Activated T-cell treated with anti-CD3 and anti-CD28 coated beads, Interleukin-2, amount 50 U/mL, for 24 hours (primary cell): ENCODE measurements at regions not wholly inside any gene's neighbourhood (a gene's known extent, or its start where the extent isn't known, plus 50 kb on each side); places are given as distances from the start of the nearest gene placed in this dataset.

Experiments used
- DNase-seq: peaks from one replicate; pipeline ENCODE4 v3.0.0-alpha.2; 2020
- H3K27ac Mint-ChIP-seq: 2 replicates; pipeline ENCODE4 v1.8.0; 2020; ENCODE audit warnings: mild to moderate bottlenecking, mixed read lengths
- H3K27me3 Mint-ChIP-seq: 2 replicates; pipeline ENCODE4 v1.8.0; 2020; ENCODE audit warnings: mixed read lengths
- H3K36me3 Mint-ChIP-seq: 2 replicates; pipeline ENCODE4 v1.8.0; 2020; ENCODE audit warnings: low read depth, mixed read lengths
- H3K4me1 Mint-ChIP-seq: 2 replicates; pipeline ENCODE4 v1.8.0; 2020; ENCODE audit warnings: low read depth, mixed read lengths
- H3K4me3 Mint-ChIP-seq: 2 replicates; pipeline ENCODE4 v1.8.0; 2020; ENCODE audit warnings: mild to moderate bottlenecking, moderate library complexity, mixed read lengths
- H3K9me3 Mint-ChIP-seq: 2 replicates; pipeline ENCODE4 v1.8.0; 2020; ENCODE audit warnings: mixed read lengths

DNA sequence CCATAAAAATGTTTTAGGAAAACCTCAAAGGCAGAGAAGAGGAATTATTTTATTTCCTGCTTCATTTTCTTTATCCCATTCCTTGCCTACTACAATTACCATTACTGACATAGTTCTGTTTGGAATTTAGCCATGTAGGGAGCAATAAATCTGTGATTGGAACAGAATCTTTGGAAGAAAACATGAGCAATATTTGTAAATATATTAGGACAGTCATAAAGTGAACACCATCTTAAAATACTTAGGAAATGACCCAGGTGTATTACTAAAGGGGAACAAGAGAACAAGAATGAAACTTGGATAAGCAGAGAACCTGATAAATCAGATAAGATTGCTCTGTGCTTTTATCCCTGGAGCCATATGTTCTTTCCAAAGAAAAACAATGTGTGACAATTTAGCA lies 1326.0 kb upstream of the FLRT2 start:
- H3K27ac Mint-ChIP-seq = no peak overlapping the region
- H3K9me3 Mint-ChIP-seq = peaks cover 15% of the 10 kb centered on the region
- no peak for DNase-seq

DNA sequence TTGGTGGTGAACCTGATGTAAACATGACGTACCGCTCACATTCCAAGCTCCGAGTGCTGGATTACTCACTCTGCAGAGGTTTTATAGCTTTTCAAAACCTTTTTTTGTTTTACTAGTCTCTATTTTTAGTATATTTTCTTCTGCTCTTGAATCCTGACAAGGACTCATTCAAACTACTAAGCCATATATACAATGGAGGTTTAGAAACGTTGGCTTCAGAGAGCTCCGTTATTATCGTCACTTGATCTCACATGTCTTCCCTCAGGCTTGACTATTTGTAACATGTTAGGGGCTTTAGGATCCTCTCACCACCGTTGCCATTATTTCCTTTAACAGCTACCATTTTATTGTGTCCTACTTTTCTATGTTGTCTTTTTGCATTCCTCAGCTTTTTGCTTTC lies 1321.5 kb upstream of the FLRT2 start:
- H3K36me3 Mint-ChIP-seq = no peaks in the 10 kb centered on the region

More for the DNA sequence above, 1326.0 kb upstream of the FLRT2 start:
- Mint-ChIP-seq H3K4me1 (no peaks in the 10 kb centered on the region), H3K4me3 (no peak overlapping the region), H3K27me3 (no peaks in the 10 kb centered on the region), H3K36me3 (no peaks in the 10 kb centered on the region)

DNA sequence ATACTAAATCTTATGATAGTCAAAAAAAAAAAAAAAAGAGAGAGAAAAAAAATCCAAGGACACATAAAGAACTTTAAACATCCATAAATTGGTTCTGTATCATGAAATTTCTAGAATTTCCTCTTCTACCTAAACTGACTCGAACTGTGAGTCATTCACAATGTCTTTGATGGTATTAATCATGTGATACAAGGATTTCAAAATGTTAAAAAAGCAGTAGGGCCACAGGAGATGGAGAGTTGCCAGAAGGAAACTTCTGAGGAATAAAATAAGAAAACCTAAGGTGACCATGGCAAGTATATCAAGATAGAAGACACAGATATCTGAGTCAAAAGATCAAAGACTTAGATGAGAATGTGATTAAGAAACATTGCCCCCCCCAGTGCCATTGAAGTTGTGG lies 1320.9 kb upstream of the FLRT2 start:
- Mint-ChIP-seq H3K36me3 (no peaks in the 10 kb centered on the region), H3K4me1 (no peaks in the 10 kb centered on the region), H3K4me3 (no peak overlapping the region), H3K27me3 (no peaks in the 10 kb centered on the region), H3K9me3 (peaks cover 23% of the 10 kb centered on the region), H3K27ac (no peak overlapping the region)
- no peak for DNase-seq

More for the DNA sequence above, 1321.5 kb upstream of the FLRT2 start:
- H3K27me3 Mint-ChIP-seq = no peaks in the 10 kb centered on the region
- H3K27ac Mint-ChIP-seq = no peak overlapping the region
- no peaks in the 10 kb centered on the region for H3K4me1 Mint-ChIP-seq
- peaks cover 23% of the 10 kb centered on the region for H3K9me3 Mint-ChIP-seq
- no peak overlapping the region for H3K4me3 Mint-ChIP-seq
- no peak for DNase-seq

DNA sequence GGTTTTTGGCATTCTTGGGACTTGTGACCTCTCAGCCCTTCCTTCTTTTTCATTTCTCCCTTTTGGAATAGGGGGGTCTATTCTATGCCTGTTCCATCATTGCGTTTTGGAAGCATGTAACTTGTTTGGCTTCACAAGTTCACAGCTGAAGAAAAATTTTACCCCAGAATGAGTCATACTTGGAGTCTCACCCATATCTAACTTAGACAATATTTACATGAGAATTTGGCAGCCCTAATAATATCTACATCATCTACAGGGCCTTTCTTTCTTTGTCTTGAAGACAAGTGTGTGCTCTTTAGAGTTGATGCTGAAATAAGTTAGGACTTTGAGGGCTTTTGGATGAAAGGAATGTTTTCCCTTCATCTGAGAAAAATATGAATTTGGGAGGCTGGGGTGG lies 1312.9 kb upstream of the FLRT2 start:
- Mint-ChIP-seq H3K4me3 (no peak overlapping the region), H3K9me3 (peaks cover 25% of the 10 kb centered on the region), H3K27me3 (no peaks in the 10 kb centered on the region), H3K4me1 (no peaks in the 10 kb centered on the region), H3K27ac (no peak overlapping the region), H3K36me3 (no peaks in the 10 kb centered on the region)
- DNase-seq = no peak

DNA sequence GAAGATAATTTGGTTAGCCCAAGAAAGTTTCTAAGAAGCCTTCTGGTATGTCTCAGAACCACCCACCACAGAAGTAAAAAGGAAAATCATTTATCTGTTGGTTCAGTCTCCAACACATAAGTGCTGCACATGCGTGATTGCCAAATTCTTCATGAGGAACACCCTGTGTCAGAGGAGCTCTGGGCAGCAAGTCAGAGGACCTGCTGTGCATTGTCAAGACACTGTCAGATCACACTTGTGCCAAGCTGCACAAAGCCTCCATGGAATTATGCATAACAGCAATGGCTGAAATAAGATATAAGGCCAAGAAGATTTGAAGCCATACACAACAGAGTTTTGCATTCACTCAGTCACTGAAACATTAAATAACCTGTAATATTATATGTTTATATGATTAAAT lies 1304.7 kb upstream of the FLRT2 start:
- H3K27ac Mint-ChIP-seq = no peak overlapping the region
- H3K4me3 Mint-ChIP-seq = no peak overlapping the region
- DNase-seq = no peak

DNA sequence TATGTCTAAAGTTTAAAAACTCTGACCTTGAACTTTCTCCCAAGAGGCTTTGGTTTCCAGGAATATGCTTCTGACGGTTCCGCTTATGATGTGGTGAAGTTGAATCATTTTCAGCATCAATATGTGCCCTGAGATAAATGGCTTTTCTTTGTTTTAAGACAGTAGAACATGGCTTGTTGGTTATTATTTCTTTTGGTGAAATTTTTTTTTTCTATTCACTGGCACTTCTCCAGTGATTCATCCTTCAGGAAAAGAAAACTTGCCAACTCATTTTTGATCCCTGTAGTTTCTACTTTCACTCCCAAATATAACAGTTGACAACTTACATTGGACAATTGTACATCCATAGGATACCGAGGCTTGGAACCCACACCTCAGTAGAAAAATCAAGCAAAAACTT lies 1301.2 kb upstream of the FLRT2 start:
- H3K9me3 Mint-ChIP-seq = peaks cover 9% of the 10 kb centered on the region
- H3K4me3 Mint-ChIP-seq = no peak overlapping the region
- DNase-seq = no peak
- no peak overlapping the region for H3K27ac Mint-ChIP-seq
- H3K27me3 Mint-ChIP-seq = no peaks in the 10 kb centered on the region
- H3K36me3 Mint-ChIP-seq = no peaks in the 10 kb centered on the region
- H3K4me1 Mint-ChIP-seq = no peaks in the 10 kb centered on the region

More for the DNA sequence above, 1304.7 kb upstream of the FLRT2 start:
- no peaks in the 10 kb centered on the region for H3K36me3 Mint-ChIP-seq
- H3K4me1 Mint-ChIP-seq = no peaks in the 10 kb centered on the region
- no peaks in the 10 kb centered on the region for H3K27me3 Mint-ChIP-seq
- peaks cover 9% of the 10 kb centered on the region for H3K9me3 Mint-ChIP-seq

DNA sequence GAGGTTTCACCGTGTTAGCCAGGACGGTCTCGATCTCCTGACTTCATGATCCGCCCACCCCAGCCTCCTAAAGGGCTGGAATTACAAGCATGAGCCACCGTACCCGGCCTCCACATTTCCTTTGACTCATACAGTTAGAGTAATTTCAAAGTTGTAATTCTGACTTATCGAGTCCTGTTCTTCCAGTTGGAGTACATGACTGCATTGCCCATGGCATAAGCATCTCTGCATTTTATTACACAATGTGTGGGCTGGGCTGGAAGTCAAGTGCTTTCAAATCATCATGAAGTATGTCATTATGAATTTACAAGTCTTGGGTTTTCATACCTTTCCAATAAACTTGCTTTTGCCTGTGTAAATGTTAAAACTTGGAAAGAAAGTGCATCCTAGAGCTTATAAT lies 1295.7 kb upstream of the FLRT2 start:
- H3K27me3 Mint-ChIP-seq = no peaks in the 10 kb centered on the region
- DNase-seq = no peak
- H3K36me3 Mint-ChIP-seq = no peaks in the 10 kb centered on the region
- no peak overlapping the region for H3K4me3 Mint-ChIP-seq
- no peaks in the 10 kb centered on the region for H3K4me1 Mint-ChIP-seq
- peaks cover 10% of the 10 kb centered on the region for H3K9me3 Mint-ChIP-seq
- H3K27ac Mint-ChIP-seq = no peak overlapping the region

DNA sequence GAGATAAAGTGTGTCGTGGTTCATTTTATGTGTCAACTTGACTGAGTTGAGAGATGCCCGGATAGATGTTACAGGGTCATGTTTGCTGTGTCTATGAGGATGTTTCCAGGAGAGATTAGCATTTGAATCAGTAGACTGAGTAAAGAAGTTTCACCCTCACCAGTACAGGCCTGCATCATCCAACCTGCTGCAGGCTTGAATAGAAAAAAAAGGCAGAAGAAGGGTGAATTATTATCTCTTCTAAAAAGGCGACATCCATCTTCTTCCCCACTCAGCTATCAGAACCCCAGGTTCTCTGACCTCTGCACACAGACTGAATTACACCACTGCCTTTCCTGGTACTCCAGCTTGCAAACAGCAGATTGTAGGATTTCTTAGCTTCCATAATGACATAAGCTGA lies 1293.7 kb upstream of the FLRT2 start:
- Mint-ChIP-seq H3K4me3 (no peak overlapping the region), H3K36me3 (no peaks in the 10 kb centered on the region), H3K27ac (no peak overlapping the region), H3K4me1 (no peaks in the 10 kb centered on the region), H3K9me3 (peaks cover 4% of the 10 kb centered on the region), H3K27me3 (no peaks in the 10 kb centered on the region)
- no peak for DNase-seq

DNA sequence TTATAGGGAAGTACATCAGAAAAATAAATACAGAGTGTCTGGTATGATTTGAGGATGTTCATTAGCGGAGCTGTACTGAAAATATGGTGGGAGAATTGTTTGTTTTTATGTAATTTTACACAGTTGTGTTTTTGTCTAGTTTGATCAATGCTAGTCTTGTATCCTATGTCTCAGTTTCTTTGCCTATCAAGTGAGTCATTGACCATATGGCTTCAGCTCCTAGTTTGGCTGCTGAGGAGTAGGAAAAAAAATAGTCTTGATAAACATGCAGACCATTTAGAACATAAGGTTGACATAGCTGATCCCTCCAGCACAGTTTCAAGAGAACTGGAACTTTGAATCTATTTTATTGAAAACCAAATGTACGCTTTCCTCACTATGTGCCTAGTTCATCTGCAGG lies 1292.1 kb upstream of the FLRT2 start:
- Mint-ChIP-seq H3K27me3 (no peaks in the 10 kb centered on the region), H3K4me3 (no peak overlapping the region), H3K9me3 (peaks cover 11% of the 10 kb centered on the region), H3K27ac (no peak overlapping the region), H3K36me3 (no peaks in the 10 kb centered on the region), H3K4me1 (no peaks in the 10 kb centered on the region)
- DNase-seq = no peak

DNA sequence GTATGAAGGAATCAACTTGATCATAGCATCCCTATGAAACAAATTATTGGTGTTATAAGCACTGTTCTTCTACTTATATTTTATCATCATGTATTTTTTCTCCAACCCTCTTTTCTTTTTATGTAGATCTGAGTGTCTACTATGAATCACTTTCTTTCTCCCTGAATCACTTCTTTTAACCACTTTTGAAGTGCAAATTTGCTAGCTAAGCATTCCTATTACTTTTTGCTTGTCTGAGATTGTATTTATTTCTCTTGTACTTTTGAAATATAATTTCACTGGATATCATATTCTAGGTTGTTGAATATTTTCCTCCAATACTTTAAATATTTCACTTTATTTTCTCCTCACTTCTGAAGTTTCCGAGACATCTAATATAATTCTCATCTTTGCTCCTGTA lies 1282.3 kb upstream of the FLRT2 start:
- Mint-ChIP-seq H3K27ac (no peak overlapping the region), H3K9me3 (peaks cover 22% of the 10 kb centered on the region), H3K4me1 (no peaks in the 10 kb centered on the region), H3K36me3 (no peaks in the 10 kb centered on the region), H3K27me3 (no peaks in the 10 kb centered on the region), H3K4me3 (no peak overlapping the region)
- no peak for DNase-seq

DNA sequence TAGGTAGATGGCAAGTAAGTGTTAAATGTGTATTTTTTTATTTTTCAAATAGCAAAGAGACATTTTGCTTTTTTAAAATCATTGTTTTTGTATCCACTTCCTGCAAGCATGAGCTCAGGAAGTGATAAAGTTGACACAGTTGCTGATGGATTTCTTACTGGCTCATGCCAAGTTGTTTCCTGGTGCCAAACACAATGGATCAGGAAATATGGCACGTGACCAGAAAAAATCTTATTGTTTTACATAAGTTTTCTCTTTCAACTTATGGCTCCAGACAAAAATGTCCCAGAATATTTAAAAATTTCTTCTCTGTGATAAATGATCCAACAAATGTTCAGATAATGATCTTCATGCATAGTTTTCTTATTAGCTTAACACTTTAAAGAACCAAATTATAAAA lies 1279.1 kb upstream of the FLRT2 start:
- Mint-ChIP-seq H3K4me3 (no peak overlapping the region), H3K27ac (no peak overlapping the region), H3K4me1 (no peaks in the 10 kb centered on the region), H3K27me3 (no peaks in the 10 kb centered on the region), H3K9me3 (peaks cover 16% of the 10 kb centered on the region), H3K36me3 (no peaks in the 10 kb centered on the region)
- DNase-seq = no peak

DNA sequence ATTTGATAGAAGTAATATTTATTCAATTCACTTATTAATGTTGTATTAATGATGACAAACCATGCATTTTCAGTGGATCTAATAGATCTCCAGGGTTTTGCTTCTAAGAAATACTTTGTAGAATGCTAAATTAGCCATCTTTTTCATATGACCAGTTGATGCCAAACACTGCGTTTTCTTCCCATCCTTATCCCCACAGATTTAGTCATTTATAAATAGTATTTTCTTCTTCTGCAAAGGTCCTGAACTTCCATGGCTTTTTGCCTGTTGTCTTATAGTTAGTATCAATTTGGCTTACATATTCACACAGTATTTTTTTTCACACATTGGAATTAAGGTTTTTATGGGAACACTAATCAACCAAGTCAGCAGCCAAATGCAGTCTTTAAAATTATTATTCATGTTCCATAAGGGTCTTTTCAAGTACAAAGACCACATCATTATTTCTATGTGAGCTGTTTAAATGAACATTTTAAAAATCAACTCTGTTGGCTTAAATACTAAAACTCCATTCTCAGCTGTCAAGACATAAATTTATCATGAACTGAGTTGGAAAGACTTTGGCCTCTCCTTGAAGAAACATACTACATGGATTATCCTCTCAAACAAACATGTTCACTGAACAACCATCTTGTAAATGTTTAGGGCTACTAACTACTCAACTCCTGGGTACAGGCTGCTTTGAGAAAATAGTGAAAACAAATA lies 1278.4 kb upstream of the FLRT2 start:
- Mint-ChIP-seq H3K27ac (no peak overlapping the region), H3K4me1 (no peaks in the 10 kb centered on the region), H3K4me3 (no peak overlapping the region), H3K27me3 (no peaks in the 10 kb centered on the region), H3K9me3 (peaks cover 19% of the 10 kb centered on the region), H3K36me3 (no peaks in the 10 kb centered on the region)
- no peak for DNase-seq

DNA sequence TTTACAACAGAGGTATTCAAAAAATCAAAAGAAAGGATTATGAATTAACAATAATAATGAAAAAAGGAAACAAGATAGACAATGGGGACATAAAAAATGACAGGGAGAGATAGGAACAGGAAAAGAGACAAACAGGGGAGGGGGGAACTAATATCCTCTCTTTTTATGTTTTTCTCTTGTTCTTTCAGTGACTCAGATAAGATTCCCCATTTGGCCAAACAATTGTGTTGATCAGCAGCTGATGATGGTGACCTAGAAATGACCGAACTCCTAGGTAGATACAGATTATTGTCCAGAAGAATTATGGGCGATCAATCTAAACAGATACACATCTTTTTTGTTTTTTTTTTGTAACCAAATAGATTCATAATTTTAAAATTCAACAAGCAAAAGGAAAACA lies 1277.2 kb upstream of the FLRT2 start:
- peaks cover 20% of the 10 kb centered on the region for H3K9me3 Mint-ChIP-seq

DNA sequence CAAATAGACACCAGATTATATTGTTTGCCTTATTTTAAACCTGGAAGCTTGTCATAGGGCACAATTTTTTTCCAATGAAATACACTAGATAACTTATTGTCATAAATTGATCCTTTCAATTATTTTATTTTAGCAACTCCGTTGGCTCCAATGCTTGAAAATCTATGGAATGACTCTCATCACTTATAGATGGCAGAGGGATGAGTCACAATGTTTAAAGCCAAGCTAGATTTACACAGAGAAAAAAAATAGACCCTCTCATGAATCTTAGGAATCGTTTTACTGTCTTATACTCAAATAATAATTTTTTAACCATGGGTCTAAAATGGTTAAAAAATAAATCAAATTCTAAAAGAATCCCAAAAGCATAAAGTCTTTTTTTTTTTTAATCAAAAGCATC lies 1276.6 kb upstream of the FLRT2 start:
- no peaks in the 10 kb centered on the region for H3K27me3 Mint-ChIP-seq
- H3K36me3 Mint-ChIP-seq = no peaks in the 10 kb centered on the region
- H3K27ac Mint-ChIP-seq = no peak overlapping the region
- H3K9me3 Mint-ChIP-seq = peaks cover 15% of the 10 kb centered on the region
- no peak for DNase-seq
- no peaks in the 10 kb centered on the region for H3K4me1 Mint-ChIP-seq
- no peak overlapping the region for H3K4me3 Mint-ChIP-seq

More for the DNA sequence above, 1277.2 kb upstream of the FLRT2 start:
- Mint-ChIP-seq H3K4me1 (no peaks in the 10 kb centered on the region), H3K27me3 (no peaks in the 10 kb centered on the region), H3K36me3 (no peaks in the 10 kb centered on the region), H3K4me3 (no peak overlapping the region), H3K27ac (no peak overlapping the region)
- DNase-seq = no peak

DNA sequence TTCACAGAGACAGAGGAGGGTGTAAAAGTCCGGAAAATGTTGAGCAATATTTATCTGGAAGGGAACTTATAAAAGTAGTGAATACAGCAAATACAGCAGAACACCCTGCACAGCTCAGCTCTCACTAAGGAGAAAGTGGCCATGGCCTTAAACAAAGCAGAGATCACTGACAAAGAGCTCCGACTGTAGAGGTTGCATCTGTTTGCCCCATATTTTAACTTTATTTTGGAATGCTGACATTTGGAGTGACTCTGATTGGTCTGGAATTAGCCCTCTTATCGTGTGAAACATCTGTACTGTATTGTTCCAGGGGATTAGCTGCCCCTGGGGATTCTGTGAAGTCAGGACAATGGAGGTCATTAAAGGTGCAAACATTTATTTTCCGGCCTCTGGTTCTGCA lies 1275.7 kb upstream of the FLRT2 start:
- Mint-ChIP-seq H3K4me1 (no peaks in the 10 kb centered on the region), H3K27me3 (no peaks in the 10 kb centered on the region), H3K4me3 (no peak overlapping the region), H3K27ac (no peak overlapping the region), H3K36me3 (no peaks in the 10 kb centered on the region), H3K9me3 (peaks cover 18% of the 10 kb centered on the region)
- DNase-seq = no peak

DNA sequence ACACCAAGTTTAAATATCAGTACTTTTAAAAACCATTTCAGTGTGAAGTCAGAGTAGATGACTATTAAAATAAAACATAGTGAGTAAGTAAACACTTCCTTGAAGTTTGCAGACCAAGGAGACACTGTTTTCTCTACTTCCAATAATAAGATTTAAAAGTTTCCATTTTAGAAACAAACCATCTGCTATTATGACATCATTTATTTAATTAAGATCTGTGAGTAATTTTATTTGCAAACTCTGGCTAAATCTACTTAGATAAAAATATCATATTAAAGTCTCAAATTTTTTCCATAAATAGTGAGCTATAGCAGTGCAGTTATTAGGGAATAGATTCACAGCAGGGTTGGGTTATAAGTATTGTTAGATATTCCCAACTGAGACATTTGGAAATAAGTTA lies 1267.0 kb upstream of the FLRT2 start:
- Mint-ChIP-seq H3K27ac (no peak overlapping the region), H3K4me3 (no peak overlapping the region), H3K27me3 (no peaks in the 10 kb centered on the region), H3K4me1 (no peaks in the 10 kb centered on the region), H3K9me3 (peaks cover 14% of the 10 kb centered on the region), H3K36me3 (no peaks in the 10 kb centered on the region)
- DNase-seq = no peak
